ENCODE measurements at regions not wholly inside any gene's neighbourhood (a gene's known extent, or its start where the extent isn't known, plus 50 kb on each side); places are given as distances from the start of the nearest gene placed in this dataset.

- Histone ChIP-seq H3K9ac (replicated peaks; ENCODE audit: extremely low read depth, insufficient read depth, low read length) (no peak overlapping the region), H3K27me3 (ENCODE audit: control insufficient read depth in 2 of 2, insufficient read depth in 2 of 2, low read length in 2 of 2) (no peaks in the 10 kb centered on the region), H3K9me1 (replicated peaks; ENCODE audit: control insufficient read depth, extremely low read depth, insufficient read depth, low read length) (no peaks in the 10 kb centered on the region), H3K4me1 (ENCODE audit: control insufficient read depth, extremely low read depth, insufficient read depth, low read length) (no peaks in the 10 kb centered on the region), H4K20me1 (replicated peaks; ENCODE audit: control insufficient read depth, extremely low read depth, insufficient read depth, low read length) (no peaks in the 10 kb centered on the region), H3K36me3 (ENCODE audit: control insufficient read depth in 2 of 2, extremely low read depth in 1 of 2, insufficient read depth in 2 of 2, low read length in 2 of 2) (no peaks in the 10 kb centered on the region), H3K27ac (ENCODE audit: insufficient read depth, low read depth, low read length) (no peak overlapping the region), H3K9me3 (replicated peaks; ENCODE audit: control insufficient read depth, insufficient read depth, low read length) (no peaks in the 10 kb centered on the region), H3K4me3 (replicated peaks in 1 of 3; ENCODE audit: insufficient read depth in 1 of 3, low read depth in 1 of 3, low read length in 3 of 3) (no peak overlapping the region), H2AFZ (ENCODE audit: low read depth, low read length) (no peak overlapping the region), H3K79me2 (ENCODE audit: control insufficient read depth, insufficient read depth, low read length) (no peaks in the 10 kb centered on the region), H3K4me2 (ENCODE audit: insufficient read depth, low read length) (no peak overlapping the region)
- FAIRE-seq, result no peak
- TF ChIP-seq CTCF (IDR thresholded peaks at IDR 0.05; ENCODE audit: extremely low read depth in 1 of 2, insufficient read depth in 1 of 2, low read depth in 1 of 2, low read length in 2 of 2) (no peak), JUN (IDR thresholded peaks at IDR 0.05; ENCODE audit: borderline replicate concordance, insufficient read depth, insufficient read length, low read depth) (no peak), MYC (IDR thresholded peaks at IDR 0.05; ENCODE audit: low read depth, low read length) (no peak), EZH2 (IDR thresholded peaks at IDR 0.05; ENCODE audit: borderline replicate concordance, low read depth, low read length, severe bottlenecking) (no peak), POLR2AphosphoS5 (IDR thresholded peaks at IDR 0.05; ENCODE audit: insufficient read depth, low read depth, low read length) (no peak), POLR2A (IDR thresholded peaks at IDR 0.05; ENCODE audit: low read depth, low read length) (no peak), GATA2 (IDR thresholded peaks at IDR 0.05; ENCODE audit: insufficient read depth, insufficient read length, low read depth, low read length) (no peak), FOS (IDR thresholded peaks at IDR 0.05; ENCODE audit: borderline replicate concordance, insufficient read depth, low read length) (no peak)
- TF ChIP-seq, protein P1, sequence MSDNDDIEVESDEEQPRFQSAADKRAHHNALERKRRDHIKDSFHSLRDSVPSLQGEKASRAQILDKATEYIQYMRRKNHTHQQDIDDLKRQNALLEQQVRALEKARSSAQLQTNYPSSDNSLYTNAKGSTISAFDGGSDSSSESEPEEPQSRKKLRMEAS (IDR thresholded peaks at IDR 0.05; ENCODE audit: insufficient read depth, insufficient read length), result no peak
- no peak for DNase-seq (ENCODE audit: low read depth, low spot score)
- intact Hi-C loops (cut with micrococcal nuclease), result no loop called here
- CTCF ChIA-PET, result no interaction called here
- BruUV-seq (replicated peaks), result no TSS peak
- POLR2A ChIA-PET, result no interaction called here
- dilution Hi-C loops (cut with MboI; ENCODE audit: extremely low pct_ligation_motif_present, low sequenced_read_pairs), result no loop called here
These were observed 452.7 kb downstream of the NLGN4X start for GRCh38 chrX:5775846-5776430.
